ENCODE measurements at regions not wholly inside any gene's neighbourhood (a gene's known extent, or its start where the extent isn't known, plus 50 kb on each side); places are given as distances from the start of the nearest gene placed in this dataset.
"Not testable (repeated sequence)": the region's sequence is repeated elsewhere in the genome, so short reads cannot be mapped to it uniquely, and the experiment has no call there.

DNA sequence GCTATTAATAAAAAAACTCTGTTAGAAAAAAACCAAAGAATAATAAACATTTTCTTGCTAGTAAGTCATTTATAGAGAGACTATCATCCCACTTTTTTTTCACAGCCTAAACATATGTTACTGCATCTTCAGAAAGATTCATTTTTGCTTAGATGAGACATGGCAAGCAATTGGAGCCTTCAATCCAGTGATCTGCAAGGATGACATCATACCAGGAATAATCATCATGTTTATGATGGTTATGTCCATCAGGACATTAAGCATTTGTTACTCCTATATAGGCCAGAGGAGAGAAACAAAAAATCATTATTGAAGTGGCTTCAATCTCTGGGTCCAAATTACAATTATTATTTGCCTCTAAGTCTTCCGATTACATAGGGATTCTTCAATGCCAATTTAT, 626.3 kb upstream of the CCNG1 start:
- no peak for DNase-seq

DNA sequence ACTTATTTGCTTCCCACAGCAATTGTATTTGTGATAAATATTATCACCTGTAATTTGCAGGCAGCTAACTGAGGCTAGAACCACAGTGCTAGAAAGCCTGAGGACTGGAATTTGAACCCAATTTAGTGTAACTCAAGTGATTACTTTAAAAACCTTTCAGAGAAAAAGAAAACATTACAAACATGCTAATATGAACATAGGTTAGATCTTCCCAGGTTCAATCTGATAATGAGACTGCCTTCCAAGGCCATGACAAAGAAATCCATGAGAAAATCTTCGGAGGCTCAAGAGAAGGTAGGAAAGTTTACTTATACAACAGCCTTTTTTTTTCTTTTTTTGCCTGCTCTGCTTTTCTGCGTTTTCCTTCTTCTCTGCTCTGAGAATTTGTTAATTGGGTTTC, 620.6 kb upstream of the CCNG1 start:
- no peak for DNase-seq

DNA sequence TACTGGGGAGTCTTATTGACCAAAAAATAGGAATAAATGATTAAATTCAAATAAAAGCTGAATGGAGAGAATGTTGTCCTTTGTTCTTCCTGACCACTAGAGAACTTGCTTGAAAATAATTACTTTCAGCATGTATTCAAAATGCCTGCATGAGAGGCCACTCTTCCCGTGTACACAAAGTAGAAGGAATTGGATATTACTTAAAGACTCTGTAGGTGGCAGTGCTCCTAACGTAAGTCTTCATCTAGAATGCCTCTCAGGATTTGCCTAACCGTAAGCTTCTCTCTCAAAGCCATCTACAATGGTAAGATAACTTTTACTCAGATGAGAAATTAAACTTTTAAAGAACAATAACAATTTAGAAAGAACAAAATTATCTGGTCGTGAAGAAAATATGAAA, 620.0 kb upstream of the CCNG1 start:
- DNase-seq, result no peak

DNA sequence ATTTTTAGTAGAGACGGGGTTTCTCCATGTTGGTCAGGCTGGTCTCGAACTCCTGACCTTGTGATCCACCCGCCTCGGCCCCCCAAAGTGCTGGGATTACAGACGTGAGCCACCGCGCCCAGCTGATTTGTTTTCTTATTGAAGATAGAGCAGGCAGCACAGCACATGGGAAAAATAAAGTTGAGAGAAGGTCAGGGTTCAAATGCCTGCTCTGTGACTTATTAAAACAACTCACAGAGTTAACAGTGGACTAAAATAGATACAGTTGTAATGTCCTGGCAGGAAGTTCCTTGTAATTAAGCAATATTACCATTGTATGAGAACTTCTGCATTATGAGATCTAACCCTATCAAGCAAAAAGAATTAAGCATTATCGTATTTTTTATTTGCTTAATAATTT, 615.7 kb upstream of the CCNG1 start:
- not testable (repeated sequence) for DNase-seq

DNA sequence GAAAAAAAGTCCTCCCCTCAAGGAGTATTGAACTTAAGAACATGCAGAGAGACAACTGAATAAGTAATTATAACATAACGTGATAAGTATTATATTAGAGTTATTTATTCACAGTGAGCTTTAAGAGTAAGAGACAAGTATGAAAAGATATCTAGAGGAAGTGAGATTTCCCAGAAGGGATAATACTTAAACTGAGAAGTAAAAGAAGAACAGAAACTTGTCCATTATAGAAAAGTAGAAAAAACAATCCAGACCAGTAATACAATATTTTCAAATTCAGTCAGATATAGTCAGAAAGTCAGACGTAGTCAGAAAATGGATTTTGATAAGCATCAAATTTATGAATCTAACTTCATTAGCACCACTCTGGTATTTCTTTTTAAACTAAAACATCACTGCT, 613.0 kb upstream of the CCNG1 start:
- DNase-seq, result no peak

DNA sequence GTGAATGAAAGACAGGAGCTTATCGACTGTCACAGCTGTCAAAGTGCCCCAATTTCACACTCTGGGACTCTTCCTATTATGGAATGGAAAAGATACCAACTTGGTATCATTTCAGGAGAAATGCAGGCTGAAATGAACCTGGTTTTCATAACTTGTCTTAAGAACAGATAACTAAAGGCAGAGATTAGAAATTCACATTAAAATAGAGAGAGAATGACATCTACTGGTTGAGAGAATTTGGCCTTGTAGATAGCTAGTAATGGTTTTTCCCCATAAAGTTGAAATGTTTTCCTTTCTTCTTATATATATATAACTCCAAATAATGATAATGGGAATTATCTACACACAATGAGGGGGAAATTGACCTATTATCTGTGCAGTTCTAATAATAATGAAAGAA, 600.2 kb upstream of the CCNG1 start:
- no peak for DNase-seq

DNA sequence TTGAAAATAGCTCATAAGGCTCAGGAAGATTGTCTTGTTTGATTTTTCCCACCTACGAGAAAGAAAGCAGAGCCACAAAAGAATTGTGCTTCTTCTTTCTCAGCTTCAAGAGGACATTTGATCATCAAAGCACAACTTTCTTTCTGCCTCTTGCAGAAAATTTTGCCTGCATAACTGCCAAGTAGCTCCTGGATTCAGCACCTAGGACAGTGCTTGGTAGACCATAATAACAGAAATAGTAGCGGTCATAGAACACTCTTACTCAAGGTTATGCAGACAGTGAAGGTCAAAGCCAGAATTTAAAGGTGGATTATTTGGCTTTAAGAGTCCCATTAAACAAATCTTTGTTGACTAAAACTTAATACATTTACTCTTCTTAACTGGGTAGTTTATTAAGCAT, 594.7 kb upstream of the CCNG1 start:
- no peak for DNase-seq

DNA sequence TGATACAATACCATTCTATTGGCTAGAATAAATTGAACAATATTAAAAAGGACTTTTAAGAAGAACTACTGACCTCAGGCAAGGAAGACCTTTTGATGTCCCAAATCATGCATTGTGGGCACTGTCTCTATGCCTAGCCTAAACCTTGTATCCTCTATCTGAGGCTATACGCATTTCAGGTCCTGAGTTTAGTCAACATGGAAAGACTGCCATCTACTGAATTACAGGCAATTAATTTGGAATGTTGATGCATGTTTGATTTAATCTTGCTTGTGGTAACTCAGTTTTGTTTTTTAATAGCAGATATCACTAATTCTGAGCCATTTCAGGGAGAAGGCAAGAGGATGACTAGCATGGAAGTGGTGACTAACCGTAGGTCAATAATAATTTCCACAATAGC, 585.3 kb upstream of the CCNG1 start:
- DNase-seq, result no peak

DNA sequence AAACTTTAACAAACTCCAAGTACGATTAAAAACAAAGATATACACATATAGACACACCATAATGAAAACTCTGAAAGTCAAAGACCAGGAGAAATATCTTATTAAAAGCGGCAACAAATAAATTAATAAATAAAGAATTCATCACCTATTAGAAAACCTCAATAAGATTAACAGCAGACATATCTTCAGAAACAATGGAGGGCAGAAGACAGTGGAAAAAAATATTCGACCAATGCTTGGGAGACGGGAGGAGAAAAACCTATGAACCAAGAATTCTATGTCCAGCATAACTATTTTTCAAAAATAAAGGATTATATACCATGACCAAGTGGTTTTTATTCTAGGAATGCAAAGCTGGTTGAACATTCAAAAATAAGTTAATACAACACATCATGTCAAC, 578.6 kb upstream of the CCNG1 start:
- no peak for DNase-seq

DNA sequence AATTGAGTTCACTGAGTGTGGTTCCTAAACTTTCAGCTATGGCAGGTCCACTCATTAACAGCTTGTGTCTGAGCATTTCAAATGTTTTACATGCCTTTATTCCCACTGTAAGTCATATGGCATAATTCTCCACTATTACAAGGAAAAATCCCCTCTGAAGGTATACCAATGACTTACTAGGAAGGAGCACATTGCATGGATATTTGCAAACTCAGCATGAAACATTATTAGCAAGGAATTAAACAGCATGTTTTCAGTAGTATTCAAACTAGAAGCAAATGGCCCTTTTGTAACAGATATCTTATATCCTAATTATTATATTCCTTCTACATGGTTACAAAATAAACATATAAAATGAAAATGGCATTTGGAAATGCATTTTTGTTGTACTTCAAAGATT, 566.4 kb upstream of the CCNG1 start:
- DNase-seq, result no peak

DNA sequence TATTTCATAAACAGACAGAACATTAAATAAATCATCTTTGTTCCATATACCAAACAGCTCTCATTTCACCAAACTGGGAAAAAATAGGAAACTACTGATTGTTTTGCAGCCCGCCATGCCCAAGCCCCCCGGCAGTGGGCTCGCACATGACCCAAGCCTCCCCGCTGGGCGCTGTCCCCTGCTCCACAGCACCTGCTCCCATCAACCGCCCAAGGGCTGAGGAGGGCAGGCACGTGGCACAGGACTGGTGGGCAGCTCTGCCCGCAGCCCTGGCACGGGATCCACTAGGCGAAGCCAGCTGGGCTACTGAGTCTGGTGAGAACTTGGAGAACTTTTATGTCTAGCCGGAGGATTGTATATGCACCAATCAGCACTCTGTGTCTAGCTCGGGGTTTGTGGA, 554.8 kb upstream of the CCNG1 start:
- no peak for DNase-seq

DNA sequence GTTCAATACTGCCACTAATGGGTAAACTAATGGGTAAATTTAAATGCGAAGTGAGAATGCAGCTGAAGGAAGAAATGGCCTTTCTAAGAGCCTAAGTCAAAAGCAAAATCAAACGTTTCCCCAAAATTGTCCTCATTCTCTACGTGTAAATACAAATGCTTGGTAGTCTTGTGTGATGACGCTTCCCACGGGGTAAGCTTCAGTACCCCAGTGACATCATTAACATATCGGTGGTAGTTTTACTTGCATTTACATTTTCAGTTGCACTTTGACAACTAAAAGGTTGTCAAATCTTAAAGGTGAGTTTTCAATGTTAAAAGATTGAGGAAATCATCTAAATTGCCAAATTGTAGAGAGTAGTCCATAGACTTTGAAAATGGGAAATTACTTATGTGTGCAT, 550.7 kb upstream of the CCNG1 start:
- no peak for DNase-seq

DNA sequence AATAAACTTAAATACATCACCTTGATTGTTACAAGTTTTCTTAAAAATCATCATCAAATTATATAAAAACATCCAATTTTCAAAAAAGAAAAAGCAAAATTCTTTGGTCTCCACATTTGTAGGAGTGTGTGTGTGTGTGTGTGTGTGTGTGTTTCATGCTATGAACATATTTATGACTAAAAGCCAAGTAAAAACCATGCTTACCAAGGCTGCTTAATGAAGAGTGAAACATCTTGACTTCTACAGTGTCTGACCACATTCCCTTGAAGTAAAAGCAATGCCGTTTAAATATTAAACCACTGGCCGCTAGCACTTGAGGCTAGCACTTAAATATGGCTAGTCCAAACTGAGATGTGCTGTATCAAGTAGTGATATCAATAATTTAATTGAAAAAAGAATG, 549.1 kb upstream of the CCNG1 start:
- DNase-seq, result no peak

DNA sequence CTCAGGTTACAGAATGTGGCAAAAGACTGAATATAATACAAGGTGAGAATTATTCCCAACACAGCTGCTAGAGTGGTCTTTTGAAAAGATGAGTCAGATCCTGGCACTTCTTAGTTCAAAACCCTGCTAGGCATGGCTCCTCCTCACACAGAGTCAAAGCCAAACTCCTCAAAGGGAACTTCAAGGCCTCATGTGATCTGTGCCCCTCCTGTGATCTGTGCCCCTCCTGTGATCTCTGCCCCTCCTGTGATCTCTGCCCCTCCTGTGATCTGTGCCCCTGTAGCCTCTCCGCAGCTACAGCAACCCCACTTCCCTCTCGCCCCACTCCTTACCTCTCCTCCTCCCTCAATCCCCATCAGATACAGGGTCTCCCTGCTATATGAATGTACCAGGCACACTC, 525.5 kb upstream of the CCNG1 start:
- no peak for DNase-seq

DNA sequence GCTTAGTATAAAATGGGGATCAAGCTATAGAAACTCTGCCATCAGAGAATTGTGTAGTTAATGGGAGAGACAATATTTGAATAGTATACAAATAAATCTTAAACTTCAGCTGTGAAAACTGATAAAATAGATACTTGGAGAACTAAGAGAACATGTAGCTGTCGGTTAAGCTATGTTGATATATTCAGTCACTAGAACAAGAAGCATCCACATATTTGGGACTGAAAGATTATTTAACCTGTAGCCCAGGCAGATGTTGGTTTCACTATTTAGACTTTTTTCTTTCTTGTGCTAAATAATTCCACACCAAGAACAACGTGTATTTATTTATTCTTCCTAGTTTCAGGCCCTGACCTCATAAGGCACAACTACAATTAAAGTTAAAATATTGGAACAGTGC, 521.0 kb upstream of the CCNG1 start:
- no peak for DNase-seq

DNA sequence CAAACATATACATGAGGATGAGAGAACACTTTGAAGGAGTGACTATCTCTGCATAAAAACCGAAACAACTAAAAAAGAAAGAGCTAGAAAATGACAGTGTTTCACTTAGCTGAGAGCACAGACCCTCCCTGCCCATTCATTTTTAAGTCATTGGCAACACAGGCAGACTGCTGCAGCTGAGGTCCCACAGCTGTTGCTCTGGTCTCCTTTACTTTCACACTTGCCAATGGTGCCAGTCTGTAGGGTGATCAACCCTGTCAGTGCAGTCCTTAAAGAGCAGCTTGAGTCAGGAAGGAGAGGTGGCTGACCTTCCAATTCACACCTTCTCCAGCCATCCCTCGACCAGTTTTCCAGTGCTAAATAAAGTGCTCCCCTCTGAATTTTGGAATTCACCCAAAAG, 508.3 kb upstream of the CCNG1 start:
- no peak for DNase-seq

DNA sequence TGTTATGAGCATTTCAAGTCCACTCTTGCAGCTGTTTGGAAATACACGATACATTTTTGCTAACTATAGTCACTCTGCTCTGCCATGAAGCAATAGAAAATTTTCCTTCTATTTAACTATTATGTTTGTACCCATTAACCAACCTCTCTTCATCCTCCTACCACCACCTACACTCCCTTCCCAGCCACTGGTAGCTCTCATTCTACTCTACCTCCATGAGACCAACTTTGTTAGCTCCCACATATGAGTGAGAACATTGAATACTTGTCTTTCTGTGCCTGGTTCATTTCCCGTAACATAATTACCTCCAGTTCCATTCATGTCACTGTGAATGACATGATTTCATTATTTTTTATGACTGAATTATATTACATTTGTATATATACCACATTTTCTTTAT, 505.9 kb upstream of the CCNG1 start:
- DNase-seq, result no peak

DNA sequence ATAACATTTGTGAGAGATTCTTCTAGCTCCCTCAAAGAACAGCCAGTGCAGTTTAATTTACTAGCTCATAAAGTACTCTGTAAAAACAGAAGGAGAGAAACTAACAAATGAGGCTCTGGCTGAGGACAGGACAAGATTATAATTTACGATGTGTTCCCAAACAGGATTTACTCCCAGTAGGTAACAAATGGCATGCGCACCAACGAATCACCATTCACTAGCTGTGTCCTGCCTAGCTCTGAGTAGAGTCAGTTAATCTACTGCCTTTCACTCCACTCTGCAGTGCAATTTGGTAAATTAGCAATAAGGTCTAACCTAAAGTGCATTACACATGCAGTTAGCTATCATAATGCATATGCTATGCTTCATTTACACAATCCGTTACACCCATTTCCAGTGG, 497.4 kb upstream of the CCNG1 start:
- DNase-seq, result no peak

DNA sequence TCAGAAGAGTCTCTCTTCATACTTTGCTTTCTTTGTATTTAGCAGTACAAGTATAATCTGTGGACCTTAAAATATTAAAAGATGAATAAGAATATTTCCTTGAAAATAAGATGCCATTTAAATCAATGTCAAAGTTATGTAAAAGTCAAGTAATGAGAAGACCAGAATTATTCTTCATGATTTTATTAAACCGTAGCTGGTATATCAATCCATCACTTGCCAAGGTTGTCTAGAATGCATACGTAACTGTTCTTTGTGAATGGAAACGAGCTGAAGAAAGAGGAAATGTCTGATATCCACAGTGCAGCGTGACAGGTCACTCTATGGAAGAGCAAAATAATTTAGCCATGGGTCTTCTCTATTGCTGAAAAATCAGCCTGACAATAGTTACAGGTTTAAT, 488.7 kb upstream of the CCNG1 start:
- no peak for DNase-seq

DNA sequence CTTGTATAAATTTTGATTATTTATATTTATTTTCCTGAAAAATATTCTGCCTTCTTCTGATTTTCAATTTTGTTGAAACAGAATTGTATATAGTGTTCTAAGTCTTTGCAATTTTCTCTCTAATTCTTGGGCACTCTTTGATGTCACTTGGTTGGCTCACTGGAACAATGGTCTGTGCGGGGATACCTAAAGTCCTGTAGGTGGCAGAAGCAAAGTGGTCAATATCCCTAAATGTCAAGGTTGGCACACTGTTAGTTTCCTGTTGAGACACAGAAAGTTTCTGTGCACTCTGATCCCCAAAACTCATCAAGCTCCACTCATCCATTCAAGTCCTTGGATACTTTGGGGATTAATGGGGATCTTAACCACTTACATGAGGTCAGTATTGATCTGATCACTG, 480.8 kb upstream of the CCNG1 start:
- DNase-seq, result no peak

DNA sequence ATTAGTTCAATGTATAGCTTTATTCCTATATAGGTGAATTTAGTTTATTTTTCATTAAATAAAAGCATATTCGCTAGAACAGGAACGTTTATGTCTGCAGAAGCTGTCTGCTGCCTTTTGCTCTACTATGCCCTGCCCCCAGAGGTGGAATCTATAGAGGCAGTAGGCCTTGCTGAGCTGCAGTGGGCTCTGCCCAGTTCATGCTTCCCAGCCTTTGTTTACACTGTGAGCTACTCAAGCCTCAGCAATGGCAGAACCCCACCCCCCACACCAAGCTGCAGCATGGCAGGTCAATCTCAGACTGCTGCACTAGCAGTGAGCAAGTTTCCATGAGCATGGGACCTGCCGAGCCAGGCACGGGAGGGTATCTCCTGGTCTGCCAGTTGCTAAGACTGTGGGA, 473.3 kb upstream of the CCNG1 start:
- not testable (repeated sequence) for DNase-seq

DNA sequence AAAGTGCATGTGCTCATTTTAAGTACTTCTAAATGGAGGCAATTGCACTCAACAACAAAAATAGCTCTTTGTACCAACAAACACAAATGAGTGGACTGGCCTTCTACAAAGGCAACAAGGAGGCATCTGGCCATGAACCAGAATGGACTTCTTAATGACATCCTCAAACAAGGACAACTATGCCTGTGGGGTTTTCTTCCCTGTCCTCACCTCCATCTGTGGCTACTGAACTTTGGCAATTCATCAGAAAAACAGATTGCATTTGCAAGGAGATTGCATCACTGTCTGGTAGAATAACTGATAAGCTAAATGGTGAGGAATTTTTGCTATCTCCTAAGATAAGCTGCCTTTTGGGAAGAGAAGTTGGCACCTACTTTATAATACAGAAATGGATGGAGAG, 447.3 kb upstream of the CCNG1 start:
- DNase-seq, result no peak

DNA sequence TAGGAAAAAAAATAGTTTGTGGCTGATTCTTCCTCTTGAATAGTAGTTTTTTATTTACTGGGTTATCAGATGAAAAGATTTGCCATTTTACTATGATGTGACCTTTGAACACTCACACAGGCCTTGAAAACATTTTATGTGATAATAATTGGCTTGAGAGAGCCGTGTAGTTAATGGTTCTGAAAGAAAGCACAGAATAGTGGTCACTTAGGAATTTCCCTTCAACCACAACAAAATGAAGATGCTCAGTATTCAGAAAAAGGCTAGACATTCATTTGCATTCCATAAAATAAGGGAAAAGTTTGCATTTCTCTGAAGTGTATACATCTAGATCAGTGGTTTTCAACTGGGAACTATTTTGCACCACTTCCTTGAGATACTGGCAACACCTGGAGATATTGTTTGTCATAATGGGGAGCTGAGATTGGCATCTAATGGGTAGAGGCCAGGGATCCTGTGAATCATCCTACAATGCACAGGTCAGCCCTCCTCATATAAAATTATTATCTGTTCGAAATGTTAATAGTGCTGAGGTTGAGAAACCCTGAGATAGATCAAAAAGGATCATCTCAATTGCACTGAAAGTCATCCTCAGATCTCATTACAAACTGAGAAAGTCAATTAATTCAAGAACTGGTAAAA, 446.4 kb upstream of the CCNG1 start:
- DNase-seq, result no peak

DNA sequence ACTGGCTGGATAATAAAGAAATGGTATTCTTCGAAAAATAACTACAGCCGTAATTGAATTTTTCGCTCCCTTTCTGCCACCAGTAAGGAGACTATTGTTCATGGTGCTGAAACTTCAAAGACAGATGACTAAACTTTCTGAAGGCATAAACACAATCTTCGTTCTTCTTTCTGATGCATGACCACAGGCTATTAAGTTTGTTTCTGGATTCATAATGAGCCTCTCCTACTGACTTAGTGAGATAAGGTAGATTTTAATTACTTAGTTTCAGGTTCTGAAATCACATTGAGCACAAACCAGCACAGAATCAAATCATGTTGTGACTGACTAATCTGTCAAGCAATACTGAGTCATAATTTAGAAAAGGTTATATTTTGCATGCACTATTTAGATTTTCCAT, 441.8 kb upstream of the CCNG1 start:
- DNase-seq, result no peak

DNA sequence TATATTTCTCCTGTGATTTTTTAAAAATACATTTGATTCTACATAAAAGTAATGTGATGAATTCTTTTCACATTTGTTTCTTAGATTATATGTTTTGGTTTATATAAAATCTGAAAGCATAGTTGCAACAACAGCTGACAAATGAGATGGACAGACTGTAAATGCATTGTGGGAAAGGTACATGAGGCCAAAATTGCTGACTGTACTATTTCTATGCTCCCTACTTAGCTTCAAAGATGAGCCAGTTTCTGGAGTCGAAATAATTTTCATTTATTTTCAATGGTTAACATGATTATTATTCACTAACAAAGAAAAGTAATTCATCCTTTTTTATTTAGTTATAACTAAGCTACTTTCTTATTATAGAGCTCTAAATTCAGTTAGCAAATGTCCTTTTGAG, 441.3 kb upstream of the CCNG1 start:
- DNase-seq, result no peak

DNA sequence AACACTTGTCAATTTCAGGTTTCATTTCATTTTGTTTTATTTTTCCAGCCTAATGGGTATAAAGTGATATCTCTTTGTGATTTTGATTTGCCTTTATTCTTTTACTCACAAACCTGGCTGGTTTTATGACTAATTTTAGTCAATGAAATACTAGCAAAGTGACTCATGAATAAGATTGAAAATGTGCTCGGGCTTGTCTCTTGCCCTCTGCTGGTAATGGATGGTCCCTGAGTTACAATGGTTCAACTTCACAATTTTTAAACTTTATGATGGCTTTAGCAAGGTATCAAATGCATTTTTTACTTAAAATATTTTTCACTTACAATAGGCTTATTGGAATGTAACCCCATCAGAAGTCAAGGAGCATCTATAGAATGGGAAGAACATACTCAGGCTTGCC, 431.4 kb upstream of the CCNG1 start:
- DNase-seq, result no peak

Data from activated naive CD4-positive, alpha-beta T cell treated with Interleukin-2 at 50 U/mL for 16 hours (primary cell).